ENCODE measurements at regions not wholly inside any gene's neighbourhood (a gene's known extent, or its start where the extent isn't known, plus 50 kb on each side); places are given as distances from the start of the nearest gene placed in this dataset.

GRCh38 chr2:16882706-16883105 lies 217.1 kb upstream of the CYRIA start:
- ChIA-PET CTCF (no interaction called here), POLR2A (no interaction called here)

GRCh38 chr2:16881122-16881521 lies 215.5 kb upstream of the CYRIA start:
- TF ChIP-seq CTCF (IDR thresholded peaks at IDR 0.05; ENCODE audit: control extremely low read depth, extremely low read depth, low read depth, missing control alignments), result no peak
- POLR2A ChIA-PET, result no interaction called here

More at GRCh38 chr2:16882706-16883105, 217.1 kb upstream of the CYRIA start:
- TF ChIP-seq CTCF (IDR thresholded peaks at IDR 0.05; ENCODE audit: control extremely low read depth, extremely low read depth, low read depth, missing control alignments), result no peak
- no peak for DNase-seq (ENCODE audit: extremely low spot score)

GRCh38 chr2:16871411-16871810 lies 205.8 kb upstream of the CYRIA start:
- POLR2A ChIA-PET, result no interaction called here
- CTCF ChIA-PET, result interaction anchor here (0.9 kb wide), 1 partner anchor 13 kb away, joined by 3 read pairs; no protein-coding TSS in a partner anchor
- DNase-seq (ENCODE audit: extremely low spot score), result no peak
- TF ChIP-seq CTCF (IDR thresholded peaks at IDR 0.05; ENCODE audit: control extremely low read depth, extremely low read depth, low read depth, missing control alignments), result no peak

More at GRCh38 chr2:16881122-16881521, 215.5 kb upstream of the CYRIA start:
- DNase-seq (ENCODE audit: extremely low spot score), result no peak
- CTCF ChIA-PET, result interaction anchor here (1.4 kb wide), 1 partner anchor 11 kb away, joined by 4 read pairs; no protein-coding TSS in a partner anchor

GRCh38 chr2:16870491-16871076 lies 204.9 kb upstream of the CYRIA start:
- DNase-seq (ENCODE audit: extremely low spot score), result no peak
- ChIA-PET CTCF (interaction anchor here (0.9 to 1.4 kb wide), 2 partner anchors 11 to 13 kb away, joined by 3 to 4 read pairs; no protein-coding TSS in a partner anchor), POLR2A (no interaction called here)
- TF ChIP-seq CTCF (IDR thresholded peaks at IDR 0.05; ENCODE audit: control extremely low read depth, extremely low read depth, low read depth, missing control alignments), result no peak

- CTCF ChIA-PET, result interaction anchor here (1.4 kb wide), 1 partner anchor 12 kb away, joined by 4 read pairs; no protein-coding TSS in a partner anchor
- POLR2A ChIA-PET, result no interaction called here
- no peak for DNase-seq (ENCODE audit: extremely low spot score)
- TF ChIP-seq CTCF (IDR thresholded peaks at IDR 0.05; ENCODE audit: control extremely low read depth, extremely low read depth, low read depth, missing control alignments), result no peak
These were observed 204.1 kb upstream of the CYRIA start for GRCh38 chr2:16869711-16870110.

GRCh38 chr2:16862471-16862870 lies 196.8 kb upstream of the CYRIA start:
- TF ChIP-seq CTCF (IDR thresholded peaks at IDR 0.05; ENCODE audit: control extremely low read depth, extremely low read depth, low read depth, missing control alignments), result no peak
- DNase-seq (ENCODE audit: extremely low spot score), result no peak
- CTCF ChIA-PET, result no interaction called here
- POLR2A ChIA-PET, result no interaction called here

Measured in GM10248 (cell line).